ENCODE measurements at regions not wholly inside any gene's neighbourhood (a gene's known extent, or its start where the extent isn't known, plus 50 kb on each side); places are given as distances from the start of the nearest gene placed in this dataset.
"Not testable (repeated sequence)": the region's sequence is repeated elsewhere in the genome, so short reads cannot be mapped to it uniquely, and the experiment has no call there.

- Histone ChIP-seq H3K4me3 (no peak overlapping the region), H3K36me3 (no peaks in the 10 kb centered on the region), H3K27me3 (no peaks in the 10 kb centered on the region), H3K27ac (no peak overlapping the region), H3K9me3 (ENCODE audit: low read depth) (no peaks in the 10 kb centered on the region), H3K4me1 (ENCODE audit: low read depth) (no peaks in the 10 kb centered on the region)
- TF ChIP-seq CTCF (IDR thresholded peaks at IDR 0.05; ENCODE audit: low read depth, low read length): no peak
- no peak for DNase-seq (ENCODE audit: low read depth in 1 of 2, low spot score in 1 of 2)
Observed at GRCh38 chr13:95420501-95420900, 119.2 kb upstream of the ABCC4 start.

- DNase-seq (ENCODE audit: low read depth in 1 of 2, low spot score in 1 of 2): no peak
- no peaks in the 10 kb centered on the region for H3K27me3 ChIP-seq
- H3K9me3 ChIP-seq (ENCODE audit: low read depth): no peaks in the 10 kb centered on the region
- no peak overlapping the region for H3K4me3 ChIP-seq
- H3K4me1 ChIP-seq (ENCODE audit: low read depth): no peaks in the 10 kb centered on the region
- no peak overlapping the region for H3K27ac ChIP-seq
- TF ChIP-seq CTCF (IDR thresholded peaks at IDR 0.05; ENCODE audit: low read depth, low read length): no peak
- no peaks in the 10 kb centered on the region for H3K36me3 ChIP-seq
Observed at GRCh38 chr13:95426631-95427030, 125.4 kb upstream of the ABCC4 start.

- H3K4me3 ChIP-seq; H3K27me3 ChIP-seq; H3K9me3 ChIP-seq (ENCODE audit: low read depth); DNase-seq (ENCODE audit: low read depth in 1 of 2, low spot score in 1 of 2); H3K36me3 ChIP-seq; H3K4me1 ChIP-seq (ENCODE audit: low read depth); H3K27ac ChIP-seq: not testable (repeated sequence)
Observed at GRCh38 chr13:95430525-95430924, 122.0 kb upstream of the CLDN10 start.

GRCh38 chr13:95432141-95432540, 120.4 kb upstream of the CLDN10 start:
- Histone ChIP-seq H3K4me3 (no peak overlapping the region), H3K27me3 (no peaks in the 10 kb centered on the region), H3K36me3 (no peaks in the 10 kb centered on the region), H3K4me1 (ENCODE audit: low read depth) (no peaks in the 10 kb centered on the region), H3K9me3 (ENCODE audit: low read depth) (no peaks in the 10 kb centered on the region), H3K27ac (no peak overlapping the region)
- TF ChIP-seq CTCF (IDR thresholded peaks at IDR 0.05; ENCODE audit: low read depth, low read length): no peak
- DNase-seq (ENCODE audit: low read depth in 1 of 2, low spot score in 1 of 2): no peak

- no peak overlapping the region for H3K27ac ChIP-seq
- no peaks in the 10 kb centered on the region for H3K9me3 ChIP-seq (ENCODE audit: low read depth)
- no peaks in the 10 kb centered on the region for H3K4me1 ChIP-seq (ENCODE audit: low read depth)
- H3K4me3 ChIP-seq: no peak overlapping the region
- no peaks in the 10 kb centered on the region for H3K27me3 ChIP-seq
- DNase-seq (ENCODE audit: low read depth in 1 of 2, low spot score in 1 of 2): no peak
- no peaks in the 10 kb centered on the region for H3K36me3 ChIP-seq
- TF ChIP-seq CTCF (IDR thresholded peaks at IDR 0.05; ENCODE audit: low read depth, low read length): no peak
Observed at GRCh38 chr13:95433537-95433936, 119.0 kb upstream of the CLDN10 start.

GRCh38 chr13:95434111-95434510, 118.4 kb upstream of the CLDN10 start:
- no peak for DNase-seq (ENCODE audit: low read depth in 1 of 2, low spot score in 1 of 2)
- Histone ChIP-seq H3K27me3 (no peaks in the 10 kb centered on the region), H3K9me3 (ENCODE audit: low read depth) (no peaks in the 10 kb centered on the region), H3K27ac (no peak overlapping the region), H3K36me3 (no peaks in the 10 kb centered on the region), H3K4me3 (no peak overlapping the region), H3K4me1 (ENCODE audit: low read depth) (no peaks in the 10 kb centered on the region)
- no peak for TF ChIP-seq CTCF (IDR thresholded peaks at IDR 0.05; ENCODE audit: low read depth, low read length)

All from cardiac muscle cell (in vitro differentiated cells and primary cell).